HepG2 (cell line): ENCODE measurements at regions not wholly inside any gene's neighbourhood (a gene's known extent, or its start where the extent isn't known, plus 50 kb on each side); places are given as distances from the start of the nearest gene placed in this dataset.
A peak's percentile ranks its signal among the peaks of the same experiment; 100 is the strongest.

Source experiments
- ATAC-seq: fragments of 200-7000 bp; cut with Tn5 transposase; 3 replicates; pipeline ENCODE4 v1.9.1; 2020; ENCODE audit warnings: mild to moderate bottlenecking, moderate library complexity
- BruUV-seq: library from RNA; stranded (reverse); fragments of 400-500 nt; replicated peaks from 2 replicates; lab custom pipeline; 2021; lab: Mats Ljungman, UMichigan
- CTCF ChIA-PET: fragments of 300-600 bp; formaldehyde crosslinking; extraction: SDS; loops from one replicate; lab custom pipeline; 2021; ENCODE audit warnings: low total read pairs, inconsistent platforms, low intra/inter-chr PET ratio; lab: Yijun Ruan, JAX
- POLR2A ChIA-PET: fragments of 350-600 bp; sonication (Branson Sonifier 250); formaldehyde crosslinking; loops from one replicate; lab custom pipeline; 2020; ENCODE audit warnings: antibody characterized with exemption, inconsistent platforms; lab: Yijun Ruan, JAX
- DNase-seq: peaks from one replicate; pipeline ENCODE4 v3.0.0-alpha.2; 2015; ENCODE audit warnings: low spot score
- FAIRE-seq: peaks from 3 replicates; lab custom pipeline; 2011; peaks lifted over from hg19 to GRCh38; lab: Jason Lieb, UNC
- H2AFZ ChIP-seq: one replicate; pipeline ENCODE4 v1.6.1; 2011; ENCODE audit warnings: low read length, inconsistent platforms
- H3K27ac ChIP-seq: fragments of 300-600 bp; 3 replicates; pipeline ENCODE4 v1.8.0; 2011; ENCODE audit warnings: mixed run types, mild to moderate bottlenecking, mixed read lengths, low read length, inconsistent platforms; ENCODE audit not compliant: insufficient read depth; ENCODE audit errors: extremely low read length
- H3K27me3 ChIP-seq, 2 experiments: fragments of 200-600 bp in 1 of 2; 2 replicates in 1 of 2; 3 replicates in 1 of 2; pipeline versions ENCODE4 v1.6.0 to v1.8.0; 2011; ENCODE audit warnings: low read length in 2 of 2, mild to moderate bottlenecking in 2 of 2, moderate library complexity in 2 of 2, inconsistent platforms in 1 of 2; ENCODE audit not compliant: insufficient read depth in 2 of 2, control insufficient read depth in 1 of 2
- H3K36me3 ChIP-seq, 2 experiments: fragments of 200-600 bp in 1 of 2; replicated peaks in 1 of 2; 2 replicates in 1 of 2; 3 replicates in 1 of 2; pipeline versions ENCODE4 v1.5.1 to v1.8.0; 2011; ENCODE audit warnings: low read length in 2 of 2, inconsistent platforms in 1 of 2; ENCODE audit not compliant: insufficient read depth in 2 of 2, control insufficient read depth in 1 of 2
- H3K4me1 ChIP-seq: 2 replicates; pipeline ENCODE4 v1.5.1; 2012; ENCODE audit warnings: low read length, inconsistent platforms; ENCODE audit not compliant: insufficient read depth
- H3K4me2 ChIP-seq: 2 replicates; pipeline ENCODE4 v1.6.0; 2011; ENCODE audit warnings: low read depth, low read length, inconsistent platforms
- H3K4me3 ChIP-seq, 3 experiments: fragments of 200-600 bp in 1 of 3; sonication (generic), shearing (Covaris generic) in 1 of 3; replicated peaks in 1 of 3; 2 replicates each; pipeline ENCODE4 v1.5.1; 2011 to 2016; ENCODE audit warnings: low read length in 3 of 3, inconsistent platforms in 2 of 3, low read depth in 2 of 3, mild to moderate bottlenecking in 2 of 3, control low read depth in 1 of 3, mixed read lengths in 1 of 3; ENCODE audit not compliant: insufficient read depth in 1 of 3
- H3K79me2 ChIP-seq: one replicate; pipeline ENCODE4 v1.6.1; 2011; ENCODE audit warnings: low read length, inconsistent platforms; ENCODE audit not compliant: insufficient read depth
- H3K9ac ChIP-seq: 2 replicates; pipeline ENCODE4 v1.6.0; 2011; ENCODE audit warnings: mild to moderate bottlenecking, low read depth, low read length, inconsistent platforms; ENCODE audit not compliant: insufficient read depth
- H3K9me3 ChIP-seq: 2 replicates; pipeline ENCODE4 v1.5.1; 2012; ENCODE audit warnings: mild to moderate bottlenecking, low read length
- H4K20me1 ChIP-seq: 2 replicates; pipeline ENCODE4 v1.6.0; 2011; ENCODE audit warnings: inconsistent platforms, mild to moderate bottlenecking, low read length, moderate library complexity; ENCODE audit not compliant: insufficient read depth
- CERS6 ChIP-seq: sonication (generic); formaldehyde crosslinking; IDR thresholded peaks from 2 replicates; pipeline ENCODE4 v1.5.0; 2020; ENCODE audit warnings: missing genetic modification reagents
- MYPOP ChIP-seq: sonication (generic); formaldehyde crosslinking; IDR thresholded peaks from 2 replicates; pipeline ENCODE4 v1.8.1; 2023; ENCODE audit warnings: mild to moderate bottlenecking, moderate library complexity, missing genetic modification reagents
- SP1 ChIP-seq, 2 experiments: fragments of 450-650 bp in 1 of 2; sonication (generic) in 1 of 2; formaldehyde crosslinking in 1 of 2; IDR thresholded peaks; 2 replicates each; pipeline versions ENCODE4 v1.4.0 to v1.6.1; 2016 to 2020; ENCODE audit warnings: missing genetic modification reagents in 1 of 2
- ZNF121 ChIP-seq: sonication (generic); formaldehyde crosslinking; IDR thresholded peaks from 2 replicates; pipeline ENCODE4 v1.5.0; 2020; ENCODE audit warnings: mild to moderate bottlenecking, missing genetic modification reagents
- ZNF138 ChIP-seq: sonication (generic); formaldehyde crosslinking; IDR thresholded peaks from 2 replicates; pipeline ENCODE4 v1.5.0; 2020; ENCODE audit warnings: mild to moderate bottlenecking, low read depth, missing genetic modification reagents
- ZNF333 ChIP-seq: sonication (generic); formaldehyde crosslinking; IDR thresholded peaks from 2 replicates; pipeline ENCODE4 v1.4.0; 2020; ENCODE audit warnings: mild to moderate bottlenecking, missing genetic modification reagents, borderline replicate concordance
- ZNF775 ChIP-seq: sonication (generic); formaldehyde crosslinking; IDR thresholded peaks from 2 replicates; pipeline ENCODE4 v1.4.0; 2020; ENCODE audit warnings: missing genetic modification reagents, mild to moderate bottlenecking, moderate library complexity, borderline replicate concordance
- WGBS: methylation state at CpG from one replicate; pipeline ENCODE4 v1.1.6; 2017; ENCODE audit warnings: low lambda C conversion rate; 5-methylcytosine and 5-hydroxymethylcytosine counted together
- in situ Hi-C: cut with HindIII; loops from 2 replicates; pipeline ENCODE4 v1.10.0; 2017; ENCODE audit warnings: low pct_unique_long_range_greater_than_20kb; ENCODE audit not compliant: extremely low pct_ligation_motif_present
- intact Hi-C: fragments of 100-400 bp; cut with micrococcal nuclease; formaldehyde crosslinking; loops from one replicate; pipeline ENCODE4 v1.10.0; 2022; ENCODE audit not compliant: unreplicated experiment

GRCh38 chr1:245055752-245056151 lies 99.0 kb upstream of the KIF26B start:
- Histone ChIP-seq H3K36me3 (no peaks in the 10 kb centered on the region), H3K79me2 (no peaks in the 10 kb centered on the region), H4K20me1 (no peaks in the 10 kb centered on the region), H3K9ac (no peak overlapping the region), H3K4me3 (no peak overlapping the region)
- in situ Hi-C loops: no loop called here
- ChIA-PET CTCF (no interaction called here), POLR2A (no interaction called here)
- DNase-seq: no peak
- peak; percentile 66 for TF ChIP-seq ZNF121 (CRISPR knock-in tag)
- no peak for TF ChIP-seq ZNF775 (CRISPR knock-in tag)
- no peak for TF ChIP-seq MYPOP (CRISPR knock-in tag)
- TF ChIP-seq CERS6: no peak
- no peak for TF ChIP-seq ZNF138 (CRISPR knock-in tag)
- no peak for TF ChIP-seq ZNF333
- TF ChIP-seq SP1 (IDR thresholded peaks at IDR 0.05): no peak
- TF ChIP-seq SP1 (CRISPR knock-in tag; IDR thresholded peaks at IDR 0.05): no peak
- TF ChIP-seq, all 625 proteins: peak for 1
- no TSS peak for BruUV-seq
- FAIRE-seq (no peak), ATAC-seq (no peak)
- Histone ChIP-seq H3K9me3 (no peaks in the 10 kb centered on the region), H2AFZ (no peak overlapping the region), H3K4me2 (no peak overlapping the region), H3K27me3 (no peaks in the 10 kb centered on the region), H3K4me1 (peaks cover 47% of the 10 kb centered on the region), H3K27ac (no peak overlapping the region)
- intact Hi-C loops: no loop called here
- 80% methylated on average over 3 of the region's 4 CpGs for WGBS
